HFFc6 (cell line): ENCODE measurements at regions not wholly inside any gene's neighbourhood (a gene's known extent, or its start where the extent isn't known, plus 50 kb on each side); places are given as distances from the start of the nearest gene placed in this dataset.
"Not testable (repeated sequence)": the region's sequence is repeated elsewhere in the genome, so short reads cannot be mapped to it uniquely, and the experiment has no call there.

ENCODE experiments used
- DNase-seq: peaks from one replicate; pipeline ENCODE4 v3.0.0-alpha.2; 2018
- H3K27ac Mint-ChIP-seq: 2 replicates; pipeline ENCODE4 v1.8.0; 2020; ENCODE audit warnings: mild to moderate bottlenecking, mixed read lengths
- H3K27me3 Mint-ChIP-seq: 2 replicates; pipeline ENCODE4 v1.8.0; 2021; ENCODE audit warnings: mild to moderate bottlenecking, moderate library complexity, mixed read lengths; ENCODE audit not compliant: insufficient read depth
- H3K36me3 Mint-ChIP-seq: 2 replicates; pipeline ENCODE4 v1.8.0; 2021; ENCODE audit warnings: low read depth, mixed read lengths
- H3K4me1 Mint-ChIP-seq: 2 replicates; pipeline ENCODE4 v1.8.0; 2020; ENCODE audit warnings: low read depth, mixed read lengths
- H3K4me3 Mint-ChIP-seq: 2 replicates; pipeline ENCODE4 v1.8.0; 2020; ENCODE audit warnings: mild to moderate bottlenecking, moderate library complexity, mixed read lengths
- H3K9me3 Mint-ChIP-seq: 2 replicates; pipeline ENCODE4 v1.8.0; 2020; ENCODE audit warnings: mild to moderate bottlenecking, mixed read lengths
- CTCF ChIP-seq: fragments of 200-600 bp; sonication (generic); IDR thresholded peaks from 2 replicates; pipeline ENCODE4 v1.5.0; 2021; ENCODE audit warnings: antibody characterized with exemption, mild to moderate bottlenecking

GRCh38 chrX:54640736-54641135 is 110.7 kb downstream of the GNL3L start:
- TF ChIP-seq CTCF: no peak
- H3K27ac Mint-ChIP-seq: no peak overlapping the region
- H3K27me3 Mint-ChIP-seq: no peaks in the 10 kb centered on the region; the same call in none of the 2 replicates
- no peak for DNase-seq
- no peaks in the 10 kb centered on the region for H3K36me3 Mint-ChIP-seq
- peak overlapping the region; percentile 89; the same call in 1 of the 2 replicates for H3K4me3 Mint-ChIP-seq
- no peaks in the 10 kb centered on the region for H3K9me3 Mint-ChIP-seq
- H3K4me1 Mint-ChIP-seq: peaks cover 19% of the 10 kb centered on the region

GRCh38 chrX:54641530-54641929 is 111.5 kb downstream of the GNL3L start:
- no peak for DNase-seq
- Mint-ChIP-seq H3K9me3 (no peaks in the 10 kb centered on the region), H3K36me3 (no peaks in the 10 kb centered on the region), H3K27ac (no peak overlapping the region), H3K4me3 (no peak overlapping the region), H3K27me3 (no peaks in the 10 kb centered on the region; the same call in none of the 2 replicates), H3K4me1 (peaks cover 19% of the 10 kb centered on the region)
- no peak for TF ChIP-seq CTCF

- H3K27ac Mint-ChIP-seq, H3K9me3 Mint-ChIP-seq, H3K36me3 Mint-ChIP-seq, H3K4me1 Mint-ChIP-seq, H3K4me3 Mint-ChIP-seq, H3K27me3 Mint-ChIP-seq: not testable (repeated sequence)
- peak; percentile 15 for DNase-seq
Measured at GRCh38 chrX:54647607-54648006, 117.6 kb downstream of the GNL3L start.

- Mint-ChIP-seq H3K9me3 (peaks cover 4% of the 10 kb centered on the region), H3K27me3 (no peaks in the 10 kb centered on the region), H3K4me1 (no peaks in the 10 kb centered on the region), H3K4me3 (no peak overlapping the region), H3K36me3 (no peaks in the 10 kb centered on the region; the same call in 1 of the 2 replicates), H3K27ac (no peak overlapping the region)
- no peak for DNase-seq
- no peak for TF ChIP-seq CTCF
Measured at GRCh38 chrX:54659547-54659946, 129.5 kb downstream of the GNL3L start.

- H3K9me3 Mint-ChIP-seq: peaks cover 6% of the 10 kb centered on the region
- TF ChIP-seq CTCF: no peak
- H3K27me3 Mint-ChIP-seq: no peaks in the 10 kb centered on the region
- H3K4me3 Mint-ChIP-seq: no peak overlapping the region
- no peaks in the 10 kb centered on the region for H3K4me1 Mint-ChIP-seq
- no peak overlapping the region for H3K27ac Mint-ChIP-seq
- no peaks in the 10 kb centered on the region for H3K36me3 Mint-ChIP-seq
- no peak for DNase-seq
Measured at GRCh38 chrX:54675762-54676161, 122.3 kb downstream of the ITIH6 start.

GRCh38 chrX:54695231-54695630 is 102.8 kb downstream of the ITIH6 start:
- DNase-seq: no peak
- H3K27ac Mint-ChIP-seq: no peak overlapping the region
- no peaks in the 10 kb centered on the region for H3K9me3 Mint-ChIP-seq
- no peak for TF ChIP-seq CTCF
- H3K4me1 Mint-ChIP-seq: no peaks in the 10 kb centered on the region
- no peaks in the 10 kb centered on the region; the same call in 1 of the 2 replicates for H3K27me3 Mint-ChIP-seq
- no peaks in the 10 kb centered on the region for H3K36me3 Mint-ChIP-seq
- H3K4me3 Mint-ChIP-seq: no peak overlapping the region
